ENCODE measurements at regions not wholly inside any gene's neighbourhood (a gene's known extent, or its start where the extent isn't known, plus 50 kb on each side); places are given as distances from the start of the nearest gene placed in this dataset.
"Not testable (repeated sequence)": the region's sequence is repeated elsewhere in the genome, so short reads cannot be mapped to it uniquely, and the experiment has no call there.

DNA sequence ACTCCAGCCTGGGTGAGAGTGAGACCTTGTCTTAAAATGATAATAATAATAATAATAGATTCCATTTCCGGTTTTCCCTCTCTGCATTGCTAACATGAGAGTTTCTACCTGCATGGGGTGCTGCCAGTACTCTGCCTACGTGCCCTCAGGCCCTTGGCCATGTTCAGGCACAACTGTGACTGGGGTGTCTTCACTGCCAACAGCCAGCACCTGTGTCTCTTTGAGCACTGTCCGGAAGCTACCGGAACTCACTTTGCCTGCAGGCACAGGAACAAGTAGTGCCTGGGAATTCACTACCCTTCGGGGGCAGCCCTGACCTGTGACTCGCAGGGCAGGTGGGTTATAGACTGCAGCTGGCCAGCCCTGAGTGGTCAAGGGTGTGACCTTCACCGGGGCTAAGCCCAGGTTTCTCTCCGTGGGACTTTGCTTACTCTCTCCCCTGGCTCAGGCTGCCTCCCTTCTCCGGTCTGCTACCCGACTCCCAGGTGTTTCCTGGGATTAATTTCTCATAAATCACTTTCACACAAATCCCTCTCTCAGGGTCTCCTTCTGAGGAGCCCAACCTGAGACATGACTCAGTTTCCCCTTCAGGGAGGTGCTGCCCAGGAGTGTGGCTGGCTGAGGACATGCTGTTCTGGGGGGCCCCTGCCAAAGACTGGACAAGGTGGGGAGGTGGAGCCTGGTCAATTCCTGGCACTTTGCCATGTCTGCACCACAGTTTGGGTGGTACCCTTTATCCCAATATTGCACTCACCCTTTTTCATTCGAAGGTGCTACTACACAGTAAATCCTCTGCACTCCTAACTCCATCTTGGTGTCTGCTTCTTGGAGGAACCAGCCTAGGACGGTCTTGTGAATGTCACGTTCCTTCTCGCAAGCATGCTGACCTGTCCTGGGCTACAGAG lies 79.5 kb upstream of the RALGAPA2 start:
- H3K4me3 ChIP-seq: no peak overlapping the region
- peaks cover 6% of the 10 kb centered on the region for H3K9me3 ChIP-seq (replicated peaks)
- H3K36me3 ChIP-seq: no peaks in the 10 kb centered on the region
- no peak overlapping the region for H3K27ac ChIP-seq (replicated peaks)
- peaks cover 4% of the 10 kb centered on the region for H3K27me3 ChIP-seq (ENCODE audit: low read depth)
- TF ChIP-seq, protein P1, sequence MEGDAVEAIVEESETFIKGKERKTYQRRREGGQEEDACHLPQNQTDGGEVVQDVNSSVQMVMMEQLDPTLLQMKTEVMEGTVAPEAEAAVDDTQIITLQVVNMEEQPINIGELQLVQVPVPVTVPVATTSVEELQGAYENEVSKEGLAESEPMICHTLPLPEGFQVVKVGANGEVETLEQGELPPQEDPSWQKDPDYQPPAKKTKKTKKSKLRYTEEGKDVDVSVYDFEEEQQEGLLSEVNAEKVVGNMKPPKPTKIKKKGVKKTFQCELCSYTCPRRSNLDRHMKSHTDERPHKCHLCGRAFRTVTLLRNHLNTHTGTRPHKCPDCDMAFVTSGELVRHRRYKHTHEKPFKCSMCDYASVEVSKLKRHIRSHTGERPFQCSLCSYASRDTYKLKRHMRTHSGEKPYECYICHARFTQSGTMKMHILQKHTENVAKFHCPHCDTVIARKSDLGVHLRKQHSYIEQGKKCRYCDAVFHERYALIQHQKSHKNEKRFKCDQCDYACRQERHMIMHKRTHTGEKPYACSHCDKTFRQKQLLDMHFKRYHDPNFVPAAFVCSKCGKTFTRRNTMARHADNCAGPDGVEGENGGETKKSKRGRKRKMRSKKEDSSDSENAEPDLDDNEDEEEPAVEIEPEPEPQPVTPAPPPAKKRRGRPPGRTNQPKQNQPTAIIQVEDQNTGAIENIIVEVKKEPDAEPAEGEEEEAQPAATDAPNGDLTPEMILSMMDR (IDR thresholded peaks at IDR 0.05; ENCODE audit: borderline replicate concordance): no peak
- intact Hi-C loops (cut with micrococcal nuclease): no loop called here
- H3K4me1 ChIP-seq: no peaks in the 10 kb centered on the region
- DNase-seq: no peak

DNA sequence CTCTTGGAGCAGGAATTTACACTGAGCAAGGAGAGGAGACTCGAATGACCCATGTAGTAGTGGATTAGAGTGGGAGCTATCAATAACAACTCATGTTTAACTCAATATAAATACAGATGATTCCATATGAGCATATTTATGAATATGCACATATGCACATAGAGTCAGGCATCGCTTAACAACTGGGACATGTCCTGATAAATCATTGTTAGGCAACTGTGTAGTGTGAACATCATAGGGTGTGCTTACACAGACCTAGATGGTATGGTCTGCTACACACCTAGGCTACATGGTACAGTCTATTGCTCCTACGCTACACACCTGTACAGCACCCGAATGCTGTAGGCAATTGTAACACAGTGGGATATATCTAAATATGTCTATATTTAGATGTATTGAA lies 75.9 kb upstream of the RALGAPA2 start:
- intact Hi-C loops (cut with micrococcal nuclease): no loop called here
- peaks cover 8% of the 10 kb centered on the region for H3K9me3 ChIP-seq (replicated peaks)
- DNase-seq: no peak
- no peak overlapping the region for H3K27ac ChIP-seq (replicated peaks)
- peaks cover 4% of the 10 kb centered on the region for H3K4me1 ChIP-seq
- H3K4me3 ChIP-seq: no peak overlapping the region
- TF ChIP-seq, protein P1 (IDR thresholded peaks at IDR 0.05; ENCODE audit: borderline replicate concordance): no peak
- peaks cover 4% of the 10 kb centered on the region for H3K27me3 ChIP-seq (ENCODE audit: low read depth)
- no peaks in the 10 kb centered on the region for H3K36me3 ChIP-seq

DNA sequence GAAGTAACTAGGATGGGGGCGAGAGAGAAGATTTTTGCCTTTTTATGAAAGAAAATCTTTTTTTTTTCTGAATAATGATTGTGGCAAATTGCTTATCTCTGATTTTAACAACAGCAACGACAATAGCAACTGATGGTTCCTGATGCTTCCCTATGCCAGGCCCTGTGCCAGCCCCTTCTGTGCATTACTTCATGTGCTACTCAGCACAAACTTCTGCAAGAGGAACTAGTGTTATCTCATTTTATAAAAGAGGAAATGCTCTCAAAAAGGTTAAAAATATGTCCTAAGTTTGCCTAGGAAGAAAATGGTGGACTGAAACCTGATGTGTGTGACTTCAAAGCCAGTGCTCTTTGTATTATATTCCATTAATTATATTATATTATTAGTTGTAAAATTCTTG lies 74.0 kb upstream of the RALGAPA2 start:
- H3K4me3 ChIP-seq: no peak overlapping the region
- no peak overlapping the region for H3K27ac ChIP-seq (replicated peaks)
- TF ChIP-seq, protein P1 (IDR thresholded peaks at IDR 0.05; ENCODE audit: borderline replicate concordance): no peak
- intact Hi-C loops (cut with micrococcal nuclease): no loop called here
- DNase-seq: peak; percentile 32
- peaks cover 8% of the 10 kb centered on the region for H3K9me3 ChIP-seq (replicated peaks)
- no peaks in the 10 kb centered on the region for H3K36me3 ChIP-seq
- H3K4me1 ChIP-seq: peaks cover 23% of the 10 kb centered on the region
- H3K27me3 ChIP-seq (ENCODE audit: low read depth): no peaks in the 10 kb centered on the region

DNA sequence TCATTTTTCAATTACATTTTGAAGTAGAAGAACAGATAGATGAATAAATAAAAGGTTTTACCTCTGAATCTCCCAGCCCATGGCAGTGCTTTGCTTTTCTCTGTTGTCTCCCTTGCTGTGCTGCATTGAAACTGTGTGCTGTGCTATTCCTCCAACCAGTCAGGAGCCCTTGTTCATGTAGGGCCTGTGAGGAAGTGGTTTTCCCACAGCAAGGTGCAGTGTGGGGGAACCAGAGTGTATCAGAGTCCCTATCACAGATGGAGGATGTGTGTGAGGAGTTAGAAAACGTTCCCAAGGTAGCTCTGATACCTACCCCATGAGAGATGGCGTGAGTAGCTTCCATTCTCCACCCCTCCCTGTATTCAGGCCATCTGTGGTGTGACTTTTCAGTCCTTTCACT lies 72.8 kb upstream of the RALGAPA2 start:
- Histone ChIP-seq H3K27me3 (ENCODE audit: low read depth) (no peaks in the 10 kb centered on the region), H3K27ac (replicated peaks) (no peak overlapping the region), H3K4me3 (no peak overlapping the region), H3K9me3 (replicated peaks) (peaks cover 8% of the 10 kb centered on the region), H3K4me1 (peaks cover 33% of the 10 kb centered on the region), H3K36me3 (no peaks in the 10 kb centered on the region)
- intact Hi-C loops (cut with micrococcal nuclease): no loop called here
- DNase-seq: no peak
- TF ChIP-seq, protein P1 (IDR thresholded peaks at IDR 0.05; ENCODE audit: borderline replicate concordance): no peak

DNA sequence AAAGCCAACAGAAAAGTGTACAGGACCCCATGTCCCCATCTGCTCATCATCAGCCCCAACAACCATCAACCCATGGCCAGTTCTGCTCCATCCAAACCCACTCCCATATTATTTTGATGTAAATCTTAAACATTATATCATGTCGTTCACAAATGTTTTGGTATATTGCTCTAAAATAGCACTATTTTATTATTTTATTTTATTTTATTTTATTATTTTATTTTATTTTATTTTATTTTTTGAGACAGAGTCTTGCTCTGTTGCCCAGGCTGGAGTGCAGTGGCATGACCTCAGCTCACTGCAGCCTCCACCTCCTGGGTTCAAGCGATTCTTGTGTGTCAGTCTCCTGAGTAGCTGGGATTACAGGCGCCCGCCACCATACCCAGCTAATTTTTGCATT lies 72.0 kb upstream of the RALGAPA2 start:
- H3K9me3 ChIP-seq (replicated peaks); H3K4me3 ChIP-seq; H3K27ac ChIP-seq (replicated peaks); H3K27me3 ChIP-seq (ENCODE audit: low read depth); intact Hi-C loops (cut with micrococcal nuclease); DNase-seq; H3K36me3 ChIP-seq: not testable (repeated sequence)
- H3K4me1 ChIP-seq: peaks cover 41% of the 10 kb centered on the region

DNA sequence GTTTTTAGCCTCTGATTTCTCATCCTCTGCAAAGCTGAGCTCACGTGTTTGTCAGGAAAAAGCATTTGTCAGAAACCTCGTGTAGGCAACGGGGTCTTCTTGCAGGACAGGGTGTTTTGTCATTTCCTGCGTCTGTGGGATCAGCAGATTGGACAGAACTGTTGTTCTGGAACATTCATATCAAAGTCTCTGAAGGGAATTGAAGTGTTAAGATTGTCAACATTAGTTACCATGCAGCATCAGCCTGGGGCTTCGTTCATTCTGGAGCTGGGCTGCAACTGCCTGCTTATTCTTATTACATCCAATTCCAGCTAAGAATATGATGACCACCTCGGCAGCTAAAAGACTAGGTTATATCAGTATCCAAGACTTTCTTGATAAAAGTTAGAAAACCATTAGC lies 71.0 kb upstream of the RALGAPA2 start:
- TF ChIP-seq, protein P1 (IDR thresholded peaks at IDR 0.05; ENCODE audit: borderline replicate concordance): no peak
- intact Hi-C loops (cut with micrococcal nuclease): no loop called here
- H3K27ac ChIP-seq (replicated peaks): no peak overlapping the region

More for the DNA sequence above, 71.0 kb upstream of the RALGAPA2 start:
- no peaks in the 10 kb centered on the region for H3K36me3 ChIP-seq
- no peaks in the 10 kb centered on the region for H3K27me3 ChIP-seq (ENCODE audit: low read depth)
- H3K9me3 ChIP-seq (replicated peaks): peaks cover 8% of the 10 kb centered on the region
- no peak overlapping the region for H3K4me3 ChIP-seq
- peaks cover 41% of the 10 kb centered on the region for H3K4me1 ChIP-seq
- DNase-seq: no peak
